GM23338 (cell line): ENCODE measurements at regions not wholly inside any gene's neighbourhood (a gene's known extent, or its start where the extent isn't known, plus 50 kb on each side); places are given as distances from the start of the nearest gene placed in this dataset.

Source experiments
- ATAC-seq: fragments of 200-7000 bp; cut with Tn5 transposase; 3 replicates; pipeline ENCODE4 v1.9.1; 2020
- DNase-seq: peaks from one replicate; pipeline ENCODE4 v3.0.0-alpha.2; 2015; ENCODE audit warnings: low spot score
- H2AFZ ChIP-seq: fragments of 200-600 bp; sonication (generic); 2 replicates; pipeline ENCODE4 v1.8.0; 2016; ENCODE audit warnings: antibody characterized with exemption, mild to moderate bottlenecking, moderate library complexity
- H3F3A ChIP-seq: fragments of 200-600 bp; sonication (generic); replicated peaks from 2 replicates; pipeline ENCODE4 v1.8.0; 2017; ENCODE audit warnings: antibody characterized with exemption, mixed run types, low read depth
- H3K27ac ChIP-seq: fragments of 200-600 bp; sonication (generic); 2 replicates; pipeline ENCODE4 v1.6.1; 2016; ENCODE audit warnings: low read depth
- H3K27me3 ChIP-seq: fragments of 200-600 bp; sonication (generic); 2 replicates; pipeline ENCODE4 v1.8.0; 2016; ENCODE audit warnings: mild to moderate bottlenecking, mixed run types, moderate library complexity; ENCODE audit not compliant: insufficient read depth
- H3K36me3 ChIP-seq: fragments of 200-600 bp; sonication (generic); 2 replicates; pipeline ENCODE4 v1.8.0; 2016; ENCODE audit warnings: mild to moderate bottlenecking; ENCODE audit not compliant: insufficient read depth
- H3K4me1 ChIP-seq: fragments of 200-600 bp; sonication (generic); 2 replicates; pipeline ENCODE4 v1.8.0; 2016; ENCODE audit warnings: mild to moderate bottlenecking, moderate library complexity; ENCODE audit not compliant: insufficient read depth
- H3K4me2 ChIP-seq: fragments of 200-600 bp; sonication (generic); 2 replicates; pipeline ENCODE4 v1.7.1; 2017; ENCODE audit warnings: mixed run types
- H3K4me3 ChIP-seq: fragments of 200-600 bp; sonication (generic); 2 replicates; pipeline ENCODE4 v1.6.1; 2016; ENCODE audit warnings: mixed run types
- H3K79me2 ChIP-seq: fragments of 200-600 bp; sonication (generic); replicated peaks from 2 replicates; pipeline ENCODE4 v1.8.0; 2017; ENCODE audit warnings: mild to moderate bottlenecking; ENCODE audit not compliant: insufficient read depth
- H3K9me2 ChIP-seq: fragments of 200-600 bp; sonication (generic); 2 replicates; pipeline ENCODE4 v1.8.0; 2017; ENCODE audit not compliant: insufficient read depth
- H4K20me1 ChIP-seq: fragments of 200-600 bp; sonication (generic); replicated peaks from 2 replicates; pipeline ENCODE4 v1.8.0; 2017; ENCODE audit warnings: mild to moderate bottlenecking; ENCODE audit not compliant: insufficient read depth
- H3K27ac Mint-ChIP-seq: 2 replicates; pipeline ENCODE4 v1.8.0; 2020; ENCODE audit warnings: inconsistent platforms, mild to moderate bottlenecking, moderate library complexity, mixed read lengths
- H3K27me3 Mint-ChIP-seq: 3 replicates; pipeline ENCODE4 v1.8.0; 2022; ENCODE audit warnings: low read depth, mild to moderate bottlenecking, moderate library complexity, mixed read lengths, inconsistent platforms; ENCODE audit not compliant: insufficient read depth, poor library complexity
- H3K36me3 Mint-ChIP-seq: 3 replicates; pipeline ENCODE4 v1.8.0; 2021; ENCODE audit warnings: low read depth, mild to moderate bottlenecking, inconsistent platforms, moderate library complexity, mixed read lengths
- H3K4me1 Mint-ChIP-seq: 3 replicates; pipeline ENCODE4 v1.8.0; 2020; ENCODE audit warnings: mild to moderate bottlenecking, inconsistent platforms, mixed read lengths
- H3K4me3 Mint-ChIP-seq: 3 replicates; pipeline ENCODE4 v1.8.0; 2021; ENCODE audit warnings: moderate library complexity, mild to moderate bottlenecking, inconsistent platforms, mixed read lengths
- H3K9me3 Mint-ChIP-seq: 3 replicates; pipeline ENCODE4 v1.8.0; 2020; ENCODE audit warnings: moderate library complexity, mild to moderate bottlenecking, inconsistent platforms, mixed read lengths
- CREB1 ChIP-seq: fragments of 250-450 bp; sonication (Bioruptor Pico); IDR thresholded peaks from 2 replicates; pipeline ENCODE4 v1.5.0; 2020; ENCODE audit warnings: low read depth, mild to moderate bottlenecking, moderate library complexity
- CTCF ChIP-seq, 2 experiments: fragments of 200-600 bp in 1 of 2; sonication (generic) in 1 of 2; conservative IDR thresholded peaks; 2 replicates each; pipeline versions ENCODE4 v1.5.1 to v1.6.1; 2016 to 2017; ENCODE audit warnings: antibody characterized with exemption in 2 of 2, low read depth in 2 of 2, mild to moderate bottlenecking in 2 of 2, moderate library complexity in 1 of 2
- ETS1 ChIP-seq: IDR thresholded peaks from 2 replicates; pipeline ENCODE4 v1.6.1; 2016; ENCODE audit warnings: antibody characterized with exemption
- EZH2 ChIP-seq: fragments of 200-600 bp; sonication (generic); IDR thresholded peaks from one replicate; pipeline ENCODE4 v1.8.0; 2017; ENCODE audit warnings: antibody characterized with exemption, mild to moderate bottlenecking, low read depth; ENCODE audit not compliant: unreplicated experiment
- EZH2phosphoT487 ChIP-seq: fragments of 200-600 bp; sonication (generic); IDR thresholded peaks from one replicate; pipeline ENCODE4 v1.8.1; 2018; ENCODE audit warnings: antibody characterized with exemption; ENCODE audit not compliant: unreplicated experiment
- JUNB ChIP-seq: IDR thresholded peaks from one replicate; pipeline ENCODE4 v1.6.1; 2016; ENCODE audit warnings: antibody characterized with exemption; ENCODE audit not compliant: unreplicated experiment
- NANOG ChIP-seq: IDR thresholded peaks from 2 replicates; pipeline ENCODE4 v1.6.1; 2016; ENCODE audit warnings: antibody characterized with exemption, borderline replicate concordance
- REST ChIP-seq: IDR thresholded peaks from one replicate; pipeline ENCODE4 v1.6.1; 2018; ENCODE audit warnings: antibody characterized with exemption; ENCODE audit not compliant: unreplicated experiment
- STAT1 ChIP-seq: IDR thresholded peaks from one replicate; pipeline ENCODE4 v1.6.1; 2016; ENCODE audit warnings: antibody characterized with exemption; ENCODE audit not compliant: unreplicated experiment
- ZNF331 ChIP-seq: fragments of 250-450 bp; sonication (Bioruptor Pico); IDR thresholded peaks from 2 replicates; pipeline ENCODE4 v1.5.0; 2020; ENCODE audit warnings: low read depth, mild to moderate bottlenecking, moderate library complexity

GRCh38 chr5:143952809-143953208 lies 140.8 kb downstream of the HMHB1 start:
- no peaks in the 10 kb centered on the region for H3K79me2 ChIP-seq
- Mint-ChIP-seq H3K36me3 (no peaks in the 10 kb centered on the region), H3K27ac (no peak overlapping the region), H3K9me3 (peaks cover 3% of the 10 kb centered on the region; the same call in 2 of the 3 replicates), H3K4me3 (no peak overlapping the region), H3K27me3 (peaks cover 2% of the 10 kb centered on the region), H3K4me1 (no peaks in the 10 kb centered on the region)
- no peaks in the 10 kb centered on the region for H3K27me3 ChIP-seq
- ATAC-seq (no peak), DNase-seq (no peak)
- no peak overlapping the region for H3K4me2 ChIP-seq
- no peak overlapping the region for H3K27ac ChIP-seq
- no peak for TF ChIP-seq CTCF (conservative IDR thresholded peaks at IDR 0.05; ENCODE audit: low read depth in 2 of 2)
- no peak for TF ChIP-seq REST
- no peak for TF ChIP-seq STAT1
- TF ChIP-seq EZH2phosphoT487, result no peak
- TF ChIP-seq EZH2, result no peak
- TF ChIP-seq ETS1, result no peak
- TF ChIP-seq NANOG, result no peak
- TF ChIP-seq CREB1, result no peak
- H3K36me3 ChIP-seq, result no peaks in the 10 kb centered on the region
- H3K9me2 ChIP-seq, result 0 out of 2 replicates have a peak, but pooled peaks cover 11% of the 10 kb centered on the region
- H3F3A ChIP-seq, result no peaks in the 10 kb centered on the region
- H4K20me1 ChIP-seq, result no peaks in the 10 kb centered on the region
- no peak overlapping the region for H2AFZ ChIP-seq
- no peaks in the 10 kb centered on the region for H3K4me1 ChIP-seq
- no peak overlapping the region for H3K4me3 ChIP-seq

- Histone ChIP-seq H4K20me1 (no peaks in the 10 kb centered on the region), H2AFZ (no peak overlapping the region; the same call in 1 of the 2 replicates), H3K9me2 (0 out of 2 replicates have a peak, but pooled peaks cover 13% of the 10 kb centered on the region), H3K4me1 (no peaks in the 10 kb centered on the region), H3K27ac (no peak overlapping the region), H3F3A (no peaks in the 10 kb centered on the region), H3K79me2 (no peaks in the 10 kb centered on the region), H3K36me3 (no peaks in the 10 kb centered on the region), H3K4me2 (no peak overlapping the region), H3K27me3 (no peaks in the 10 kb centered on the region), H3K4me3 (no peak overlapping the region)
- DNase-seq, result no peak
- ATAC-seq, result no peak
- Mint-ChIP-seq H3K4me1 (no peaks in the 10 kb centered on the region), H3K36me3 (no peaks in the 10 kb centered on the region), H3K9me3 (no peaks in the 10 kb centered on the region), H3K27me3 (peaks cover 2% of the 10 kb centered on the region), H3K4me3 (no peak overlapping the region), H3K27ac (no peak overlapping the region)
- TF ChIP-seq STAT1, result no peak
- no peak for TF ChIP-seq JUNB
- TF ChIP-seq ZNF331 (CRISPR knock-in tag), result no peak
These were observed 141.9 kb downstream of the HMHB1 start for GRCh38 chr5:143953851-143954250.
